DOHH2 (cell line): ENCODE measurements at regions not wholly inside any gene's neighbourhood (a gene's known extent, or its start where the extent isn't known, plus 50 kb on each side); places are given as distances from the start of the nearest gene placed in this dataset.

Experiments used
- H3F3A ChIP-seq: fragments of 200-600 bp; sonication (generic), shearing (Covaris generic); 2 replicates; pipeline ENCODE4 v1.6.0; 2016; ENCODE audit warnings: antibody characterized with exemption, mild to moderate bottlenecking; ENCODE audit not compliant: control insufficient read depth, insufficient read depth
- H3K27ac ChIP-seq: fragments of 200-600 bp; sonication (generic); 2 replicates; pipeline ENCODE4 v1.5.1; 2014; ENCODE audit warnings: low read depth, mild to moderate bottlenecking, low read length, moderate library complexity
- H3K27me3 ChIP-seq: fragments of 200-600 bp; sonication (generic); 2 replicates; pipeline ENCODE4 v1.6.1; 2014; ENCODE audit warnings: mild to moderate bottlenecking, low read length, mixed read lengths; ENCODE audit not compliant: control insufficient read depth
- H3K36me3 ChIP-seq: fragments of 200-600 bp; sonication (generic); 2 replicates; pipeline ENCODE4 v1.6.1; 2014; ENCODE audit warnings: mild to moderate bottlenecking, low read length, moderate library complexity, mixed read lengths; ENCODE audit not compliant: control insufficient read depth
- H3K4me1 ChIP-seq: fragments of 200-600 bp; sonication (generic); 2 replicates; pipeline ENCODE4 v1.6.1; 2014; ENCODE audit warnings: mild to moderate bottlenecking, low read length, mixed read lengths; ENCODE audit not compliant: control insufficient read depth
- H3K4me2 ChIP-seq: fragments of 200-600 bp; sonication (generic); 2 replicates; pipeline ENCODE4 v1.6.0; 2014; ENCODE audit warnings: mild to moderate bottlenecking, low read length, moderate library complexity
- H3K4me3 ChIP-seq: fragments of 200-600 bp; sonication (generic); 2 replicates; pipeline ENCODE4 v1.5.1; 2014; ENCODE audit warnings: mild to moderate bottlenecking, low read length, mixed read lengths
- H3K79me2 ChIP-seq: fragments of 200-600 bp; sonication (generic); 2 replicates; pipeline ENCODE4 v1.6.1; 2014; ENCODE audit warnings: mild to moderate bottlenecking, low read length, mixed read lengths; ENCODE audit not compliant: control insufficient read depth
- H3K9me2 ChIP-seq: fragments of 200-600 bp; sonication (generic); replicated peaks from 2 replicates; pipeline ENCODE4 v1.6.1; 2014; ENCODE audit warnings: mild to moderate bottlenecking, low read length, mixed read lengths; ENCODE audit not compliant: control insufficient read depth
- H3K9me3 ChIP-seq: fragments of 200-600 bp; sonication (generic); 2 replicates; pipeline ENCODE4 v1.6.1; 2014; ENCODE audit warnings: antibody characterized with exemption, low read length, mixed read lengths; ENCODE audit not compliant: control insufficient read depth, insufficient read depth
- H4K20me1 ChIP-seq: fragments of 200-600 bp; sonication (generic); 2 replicates; pipeline ENCODE4 v1.6.0; 2014; ENCODE audit warnings: low read depth, mild to moderate bottlenecking, antibody characterized with exemption, low read length, moderate library complexity; ENCODE audit not compliant: control insufficient read depth, insufficient read depth
- EZH2phosphoT487 ChIP-seq: fragments of 200-600 bp; sonication (generic); IDR thresholded peaks from 2 replicates; pipeline ENCODE4 v1.6.1; 2017; ENCODE audit warnings: borderline replicate concordance, mild to moderate bottlenecking, antibody characterized with exemption, low read length, moderate library complexity, mixed read lengths
- TF ChIP-seq, protein P1 (sequence below): fragments of 200-600 bp; sonication (generic); IDR thresholded peaks from one replicate; pipeline ENCODE4 v1.5.1; 2014; ENCODE audit warnings: antibody characterized with exemption, mild to moderate bottlenecking, low read depth, low read length; ENCODE audit not compliant: poor library complexity, severe bottlenecking

DNA sequence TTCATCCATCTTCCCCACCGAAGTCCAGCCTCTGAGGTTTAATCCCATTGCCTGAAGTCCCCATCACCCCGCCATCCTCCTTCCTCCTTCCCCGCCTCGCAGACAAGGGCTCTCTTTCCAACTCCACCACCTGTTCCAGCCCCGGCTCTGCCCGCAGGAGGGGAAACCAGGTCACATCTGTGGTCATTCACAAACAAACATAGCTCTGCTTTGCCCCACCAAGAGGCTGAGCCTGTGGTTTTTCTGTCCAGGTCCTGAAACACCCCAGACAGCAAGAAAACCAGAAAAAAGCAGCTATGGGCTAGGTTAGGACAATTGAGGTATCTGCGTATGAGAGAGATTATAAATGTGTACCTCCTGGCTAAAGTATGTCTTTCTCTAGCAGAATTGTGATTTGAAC lies 144.7 kb downstream of the GLI2 start:
- H3K9me2 ChIP-seq, result no peaks in the 10 kb centered on the region
- no peaks in the 10 kb centered on the region for H3K27me3 ChIP-seq
- no peak overlapping the region for H3K4me3 ChIP-seq
- H3K36me3 ChIP-seq, result no peaks in the 10 kb centered on the region
- H3K27ac ChIP-seq, result no peak overlapping the region
- H3K4me2 ChIP-seq, result no peak overlapping the region
- H4K20me1 ChIP-seq, result no peaks in the 10 kb centered on the region
- no peaks in the 10 kb centered on the region for H3K4me1 ChIP-seq
- no peaks in the 10 kb centered on the region for H3F3A ChIP-seq
- TF ChIP-seq EZH2phosphoT487, result no peak
- TF ChIP-seq, protein P1, sequence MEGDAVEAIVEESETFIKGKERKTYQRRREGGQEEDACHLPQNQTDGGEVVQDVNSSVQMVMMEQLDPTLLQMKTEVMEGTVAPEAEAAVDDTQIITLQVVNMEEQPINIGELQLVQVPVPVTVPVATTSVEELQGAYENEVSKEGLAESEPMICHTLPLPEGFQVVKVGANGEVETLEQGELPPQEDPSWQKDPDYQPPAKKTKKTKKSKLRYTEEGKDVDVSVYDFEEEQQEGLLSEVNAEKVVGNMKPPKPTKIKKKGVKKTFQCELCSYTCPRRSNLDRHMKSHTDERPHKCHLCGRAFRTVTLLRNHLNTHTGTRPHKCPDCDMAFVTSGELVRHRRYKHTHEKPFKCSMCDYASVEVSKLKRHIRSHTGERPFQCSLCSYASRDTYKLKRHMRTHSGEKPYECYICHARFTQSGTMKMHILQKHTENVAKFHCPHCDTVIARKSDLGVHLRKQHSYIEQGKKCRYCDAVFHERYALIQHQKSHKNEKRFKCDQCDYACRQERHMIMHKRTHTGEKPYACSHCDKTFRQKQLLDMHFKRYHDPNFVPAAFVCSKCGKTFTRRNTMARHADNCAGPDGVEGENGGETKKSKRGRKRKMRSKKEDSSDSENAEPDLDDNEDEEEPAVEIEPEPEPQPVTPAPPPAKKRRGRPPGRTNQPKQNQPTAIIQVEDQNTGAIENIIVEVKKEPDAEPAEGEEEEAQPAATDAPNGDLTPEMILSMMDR, result no peak
- H3K79me2 ChIP-seq, result no peaks in the 10 kb centered on the region
- no peaks in the 10 kb centered on the region for H3K9me3 ChIP-seq

GRCh38 chr2:120881981-120882788 lies 146.5 kb downstream of the GLI2 start:
- Histone ChIP-seq H3K9me3 (no peaks in the 10 kb centered on the region), H3F3A (no peaks in the 10 kb centered on the region), H3K4me2 (no peak overlapping the region), H3K4me3 (no peak overlapping the region), H3K27ac (no peak overlapping the region), H3K36me3 (no peaks in the 10 kb centered on the region), H3K27me3 (no peaks in the 10 kb centered on the region), H4K20me1 (no peaks in the 10 kb centered on the region), H3K79me2 (no peaks in the 10 kb centered on the region), H3K9me2 (no peaks in the 10 kb centered on the region), H3K4me1 (no peaks in the 10 kb centered on the region)
- TF ChIP-seq, protein P1, result no peak
- TF ChIP-seq EZH2phosphoT487, result no peak

DNA sequence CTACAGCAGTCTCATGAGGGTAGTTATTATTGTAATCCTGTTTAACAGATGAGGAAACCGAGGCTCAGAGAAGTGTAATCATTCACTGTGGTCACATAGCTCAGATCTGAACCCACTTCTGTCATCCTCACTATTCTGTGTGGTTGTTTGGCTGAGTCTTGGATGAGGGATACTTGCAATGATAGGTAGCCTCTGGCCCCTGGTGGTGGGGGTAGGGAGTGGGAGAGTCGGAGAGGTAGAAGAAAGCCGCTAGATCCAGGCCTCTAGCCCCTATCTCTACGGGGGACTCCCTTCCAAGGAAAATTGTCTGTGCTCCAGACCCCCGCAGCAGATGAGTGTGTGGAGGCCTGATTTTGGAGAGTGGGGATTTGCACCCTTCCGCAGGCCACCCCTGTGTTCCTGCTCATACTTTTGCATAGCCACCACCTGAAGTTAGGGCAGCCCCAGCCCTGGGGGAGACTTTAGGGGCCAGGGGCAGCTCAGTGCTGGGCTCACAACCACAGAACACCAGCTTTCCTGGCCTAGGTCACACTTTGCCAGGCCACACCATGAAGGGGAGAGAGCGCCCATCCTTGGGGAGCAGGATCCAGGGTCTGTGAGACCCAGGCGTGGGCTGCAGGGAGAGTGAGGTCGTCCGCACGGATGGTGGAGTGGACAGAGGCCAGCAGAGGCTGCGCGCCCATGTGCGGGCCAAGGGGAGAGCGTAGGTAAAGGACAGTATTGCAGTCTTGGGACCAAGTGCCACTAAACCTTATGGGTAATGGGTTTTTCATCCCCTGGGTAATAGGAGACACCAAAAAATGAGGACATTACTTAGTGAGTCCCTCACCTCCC lies 148.2 kb downstream of the GLI2 start:
- Histone ChIP-seq H3F3A (no peaks in the 10 kb centered on the region), H3K36me3 (no peaks in the 10 kb centered on the region), H3K9me3 (no peaks in the 10 kb centered on the region), H3K4me3 (no peak overlapping the region), H3K4me2 (no peak overlapping the region), H3K9me2 (no peaks in the 10 kb centered on the region), H3K4me1 (no peaks in the 10 kb centered on the region), H3K79me2 (no peaks in the 10 kb centered on the region), H3K27ac (no peak overlapping the region), H3K27me3 (no peaks in the 10 kb centered on the region), H4K20me1 (no peaks in the 10 kb centered on the region)
- no peak for TF ChIP-seq EZH2phosphoT487
- TF ChIP-seq, protein P1, result no peak
